GM21528 (cell line): ENCODE measurements at regions not wholly inside any gene's neighbourhood (a gene's known extent, or its start where the extent isn't known, plus 50 kb on each side); places are given as distances from the start of the nearest gene placed in this dataset.

Source experiments
- ATAC-seq: cut with Tn5 transposase; IDR thresholded peaks from one replicate; pipeline ENCODE4 v1.9.1; 2021; ENCODE audit warnings: mild to moderate bottlenecking, moderate library complexity; ENCODE audit not compliant: unreplicated experiment, low FRiP score

GRCh38 chr6:8672882-8673281 is 237.5 kb upstream of the SLC35B3 start:
- ATAC-seq = no peak

DNA sequence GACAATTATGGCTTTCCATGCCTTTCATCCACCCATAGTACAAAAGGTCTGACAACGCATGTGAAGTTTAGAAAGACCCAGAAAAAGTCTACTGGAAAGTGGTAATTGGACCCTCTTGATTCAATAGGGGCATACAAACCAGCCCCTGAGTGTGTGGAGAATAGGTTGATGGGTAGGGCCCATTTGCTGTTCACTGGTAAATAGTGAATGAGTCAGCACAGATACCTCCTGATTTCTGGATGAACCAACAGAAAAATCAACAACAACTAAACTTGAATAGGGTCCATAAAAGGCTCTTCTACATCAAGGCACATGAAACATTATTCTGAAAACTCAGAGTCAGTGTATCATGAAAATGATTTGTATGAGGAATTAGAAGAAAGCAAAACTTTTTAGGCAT is 235.4 kb upstream of the SLC35B3 start:
- no peak for ATAC-seq

DNA sequence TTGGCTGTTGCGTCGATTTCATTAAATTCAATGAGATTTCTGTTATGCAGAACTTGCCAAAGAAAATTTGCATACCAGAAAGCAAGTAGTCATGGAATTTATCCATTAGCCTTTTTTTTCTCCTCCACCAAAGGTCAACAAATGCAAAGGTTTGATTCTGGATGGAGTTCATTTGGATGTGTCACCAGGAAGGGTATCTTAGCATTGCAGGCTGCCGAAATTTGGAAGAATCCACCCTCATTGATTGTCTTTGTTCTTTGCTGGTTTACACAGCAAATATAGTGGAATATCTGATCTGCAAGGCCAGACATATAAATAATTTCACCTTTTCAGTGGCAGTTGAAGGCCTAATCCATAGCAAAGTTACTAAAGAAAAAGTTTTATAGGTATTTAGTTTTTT is 229.4 kb upstream of the SLC35B3 start:
- ATAC-seq = no peak

DNA sequence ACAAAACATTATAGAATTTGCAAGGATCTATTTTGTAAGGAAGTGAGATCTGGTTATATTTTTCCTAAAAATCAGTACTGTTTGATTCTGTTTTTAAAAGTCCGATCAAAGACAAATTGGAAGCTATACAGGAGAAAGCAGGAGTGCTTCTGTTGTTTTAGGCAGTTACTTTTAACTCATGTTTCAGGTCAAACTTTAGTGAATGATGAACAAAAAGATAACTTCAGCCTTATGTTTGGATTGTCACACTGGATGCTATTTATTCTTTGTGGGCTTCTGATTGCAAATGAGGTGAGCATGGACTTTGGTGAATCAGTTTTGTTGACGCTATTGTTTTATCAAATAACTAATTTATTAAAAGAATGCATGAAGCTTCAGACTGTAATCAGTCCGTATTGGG is 228.7 kb upstream of the SLC35B3 start:
- ATAC-seq = no peak

- ATAC-seq = no peak
Measured at GRCh38 chr6:8659404-8660189, 224.3 kb upstream of the SLC35B3 start.

DNA sequence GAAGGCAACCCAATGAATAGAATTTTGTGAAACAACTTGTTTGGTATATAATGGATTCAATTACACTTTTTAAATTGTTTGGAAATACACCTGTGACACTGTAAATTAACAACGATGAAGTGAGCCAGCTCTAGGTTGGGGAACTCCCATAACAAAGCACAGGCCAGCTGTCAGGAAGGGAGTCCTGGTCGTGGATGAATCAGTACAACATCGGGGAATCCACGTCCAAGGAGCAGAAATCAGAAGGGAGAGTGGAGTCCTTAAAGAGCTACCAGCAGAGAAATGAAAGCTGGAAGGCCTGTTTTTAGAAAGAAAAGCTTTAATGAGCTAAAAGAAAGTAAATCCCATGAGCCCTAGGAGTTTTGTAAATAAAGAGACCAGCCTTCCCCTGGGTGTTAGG is 223.1 kb upstream of the SLC35B3 start:
- ATAC-seq = no peak

GRCh38 chr6:8657522-8657921 is 222.2 kb upstream of the SLC35B3 start:
- ATAC-seq = no peak

- no peak for ATAC-seq
Measured at GRCh38 chr6:8655670-8656454, 220.5 kb upstream of the SLC35B3 start.

DNA sequence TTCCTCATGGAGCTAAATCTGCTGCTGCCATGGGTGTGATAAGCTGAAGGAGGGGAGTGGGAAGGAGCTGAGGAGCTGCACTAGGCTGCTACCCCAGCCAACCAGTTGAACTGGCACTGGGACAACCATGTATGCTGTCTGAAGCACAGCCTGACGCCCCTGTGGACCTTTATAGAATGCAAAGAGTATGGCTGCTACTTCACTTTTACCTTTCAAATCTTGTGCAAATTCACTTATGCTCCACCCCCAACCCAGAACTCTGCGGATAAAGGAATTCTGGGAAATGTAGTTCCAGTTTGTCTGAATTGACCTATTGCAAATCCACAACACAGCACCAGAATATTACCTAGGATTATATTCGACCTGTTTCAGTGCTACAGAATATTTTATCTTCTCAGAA is 217.4 kb upstream of the SLC35B3 start:
- ATAC-seq = no peak

GRCh38 chr6:8651998-8652397 is 216.7 kb upstream of the SLC35B3 start:
- no peak for ATAC-seq

- ATAC-seq = no peak
Measured at GRCh38 chr6:8645212-8645611, 209.9 kb upstream of the SLC35B3 start.

DNA sequence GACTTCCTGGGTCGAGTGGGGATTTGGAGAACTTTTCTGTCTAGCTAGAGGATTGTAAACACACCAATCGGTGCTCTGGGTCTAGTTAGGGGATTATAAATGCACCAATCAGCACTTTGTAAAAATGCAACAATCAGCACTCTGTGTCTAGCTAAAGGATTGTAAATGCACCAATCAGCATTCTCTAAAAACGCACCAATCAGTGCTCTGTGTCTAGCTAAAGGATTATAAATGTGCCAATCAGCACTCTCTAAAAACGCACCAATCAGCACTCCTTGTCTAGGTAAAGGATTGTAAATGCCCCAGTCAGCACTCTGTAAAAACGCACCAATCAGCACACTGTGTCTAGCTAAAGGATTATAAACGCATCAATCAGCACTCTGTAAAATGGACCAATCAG is 209.0 kb upstream of the SLC35B3 start:
- ATAC-seq = no peak

DNA sequence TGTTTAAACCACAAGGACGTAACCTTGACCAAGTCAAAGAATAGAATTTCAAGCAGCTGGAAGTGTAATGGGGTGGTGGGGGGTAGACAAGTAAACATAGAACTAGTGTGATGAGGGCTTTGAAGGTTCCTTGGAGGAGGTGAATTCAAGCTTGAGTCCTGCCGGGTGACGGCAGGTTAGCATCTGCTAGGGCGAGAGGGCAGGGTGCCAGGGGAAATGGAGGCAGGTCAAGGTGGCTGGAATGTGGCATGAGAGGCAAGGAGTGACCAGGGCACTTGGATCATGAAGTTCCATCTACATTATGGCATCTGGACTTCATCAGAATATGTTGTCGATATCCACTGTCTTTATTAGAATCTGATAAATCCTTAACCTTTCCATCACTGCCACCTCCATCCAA is 207.5 kb upstream of the SLC35B3 start:
- no peak for ATAC-seq

DNA sequence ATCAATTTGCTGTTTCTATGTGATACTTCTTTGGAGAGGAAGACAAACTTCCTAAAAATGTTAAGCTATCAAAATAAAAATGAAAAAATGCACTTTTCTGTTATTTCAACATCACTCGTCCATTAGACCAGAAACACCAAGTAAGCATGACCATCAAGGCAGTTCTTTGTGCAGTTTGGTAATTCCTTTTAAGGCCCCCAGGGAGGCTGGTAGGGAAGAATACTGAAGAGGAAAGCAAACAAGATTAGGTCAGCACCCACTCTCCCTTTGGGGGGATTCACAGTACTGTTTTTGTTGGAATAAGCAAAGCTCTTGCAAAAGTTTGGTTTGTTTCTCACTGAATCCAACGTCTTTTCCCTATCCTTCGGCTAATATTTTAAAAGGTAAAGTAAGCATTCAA is 206.8 kb upstream of the SLC35B3 start:
- ATAC-seq = no peak

DNA sequence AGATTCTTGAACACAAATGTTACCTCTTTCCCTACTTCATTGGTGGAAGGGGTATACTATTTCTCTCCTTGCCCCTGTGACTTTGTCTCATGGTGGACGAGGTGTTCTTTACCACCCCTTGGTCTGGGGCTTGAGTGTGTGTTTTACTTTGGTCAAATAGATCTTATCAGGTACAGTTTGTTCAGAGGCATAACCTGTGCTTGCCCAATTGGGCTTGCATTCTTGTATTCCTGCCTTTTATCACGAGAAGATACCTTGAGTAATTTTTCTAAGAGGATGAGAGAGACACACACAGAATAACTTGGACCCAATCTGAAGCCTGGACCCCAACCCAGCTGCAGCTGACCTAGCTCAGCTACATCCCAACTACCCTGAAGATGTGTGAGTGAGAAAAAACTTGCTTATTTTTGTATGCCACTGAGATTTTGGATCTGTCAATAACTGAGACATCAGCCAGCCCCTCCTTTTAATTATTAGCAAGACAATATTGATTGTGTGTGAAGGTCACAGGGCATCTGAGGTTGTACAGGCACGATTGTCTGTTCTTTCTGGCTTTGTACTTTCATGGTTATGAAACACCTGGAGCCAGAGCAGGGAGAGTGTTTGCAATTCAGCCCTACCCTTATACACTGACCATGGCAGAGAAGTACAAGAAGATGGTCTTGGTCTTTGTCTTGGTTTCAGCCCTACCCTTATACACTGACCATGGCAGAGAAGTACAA is 204.7 kb upstream of the SLC35B3 start:
- no peak for ATAC-seq

DNA sequence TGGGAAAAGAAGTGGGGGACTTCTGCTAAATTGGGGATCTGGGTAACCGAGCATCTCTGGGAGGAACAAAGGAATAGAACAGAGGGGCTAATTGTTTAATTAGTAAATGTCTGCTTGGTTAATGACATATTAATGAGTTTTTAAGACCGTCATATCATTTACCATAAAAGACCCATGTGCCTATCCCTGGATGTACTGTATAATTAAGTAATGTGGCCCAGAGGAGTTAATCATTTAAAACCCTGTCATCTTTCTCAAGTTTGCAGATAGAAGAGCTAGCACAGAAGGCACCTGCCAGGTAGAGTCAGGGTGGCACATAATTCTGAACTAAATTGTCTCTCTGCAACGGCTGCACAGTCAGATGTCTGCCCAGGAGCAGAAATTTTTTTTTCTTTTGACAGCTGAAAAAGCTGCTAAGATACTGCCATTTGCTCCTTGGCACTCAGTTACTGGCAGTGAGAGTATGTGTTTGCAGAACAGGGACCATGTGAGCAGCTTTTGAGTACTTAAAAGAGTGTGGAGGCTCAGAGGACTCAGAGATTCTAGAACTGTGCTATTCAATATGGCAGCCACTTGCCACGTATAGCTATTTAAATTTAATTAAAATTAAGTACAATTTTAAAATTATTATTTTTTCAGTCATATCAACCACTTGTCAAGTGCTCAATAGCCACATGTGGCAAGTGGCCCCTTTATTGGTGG is 202.7 kb upstream of the SLC35B3 start:
- no peak for ATAC-seq

DNA sequence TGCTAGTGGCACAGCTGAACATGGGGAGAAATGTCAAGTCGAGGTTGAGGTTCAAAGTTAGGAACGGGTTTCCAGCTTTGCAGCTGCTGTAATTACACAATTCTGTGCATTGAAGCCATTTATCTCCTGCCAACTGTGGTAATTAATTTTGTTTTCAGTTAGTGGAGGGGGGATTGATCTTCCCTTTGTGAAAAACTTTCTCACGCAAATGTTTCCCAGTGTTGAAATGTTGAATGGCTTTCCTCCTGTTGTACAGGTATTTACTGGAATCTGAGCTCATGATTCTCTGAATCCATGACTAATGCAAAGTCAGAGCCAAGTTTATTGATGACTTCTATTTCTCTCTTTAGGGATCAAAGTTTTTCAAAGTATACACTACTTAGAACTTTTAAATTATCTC is 198.4 kb upstream of the SLC35B3 start:
- no peak for ATAC-seq

DNA sequence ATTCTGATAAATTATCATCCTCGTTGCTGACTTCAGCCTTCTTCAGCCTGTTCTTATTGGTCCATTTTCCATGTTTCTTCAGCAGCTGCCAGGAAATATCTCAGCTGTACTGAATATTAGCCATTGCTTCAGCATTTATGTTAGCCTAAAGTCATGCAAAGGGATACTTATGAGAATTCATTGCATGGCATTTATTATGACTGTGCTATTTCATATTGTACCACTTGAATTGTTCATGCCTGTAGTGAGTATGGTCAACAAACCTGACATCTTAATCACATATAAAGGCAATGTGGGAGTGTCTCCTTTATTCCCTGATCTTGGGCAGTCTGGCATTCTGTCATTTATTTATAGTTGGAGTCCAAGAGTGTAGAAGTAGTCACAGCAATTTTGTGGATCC is 193.4 kb upstream of the SLC35B3 start:
- no peak for ATAC-seq

DNA sequence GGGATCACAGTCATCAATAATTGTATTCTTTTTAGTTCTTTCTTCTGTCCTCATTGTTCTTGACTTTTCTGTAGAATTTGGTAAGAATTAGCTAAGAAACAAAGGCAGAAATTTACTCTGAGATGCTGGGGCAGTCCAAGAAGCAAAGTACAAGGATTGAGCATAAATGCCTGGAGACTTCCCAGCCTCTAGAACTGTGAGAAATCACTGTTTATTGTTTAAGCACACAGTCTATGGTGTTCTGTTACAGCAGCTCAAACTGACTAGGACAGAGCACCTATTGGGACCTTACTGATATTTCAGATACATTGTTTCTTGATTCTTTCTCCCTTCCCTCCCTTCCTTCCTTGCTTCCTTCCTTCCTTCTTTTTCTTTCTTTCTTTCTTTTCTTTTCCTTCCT is 192.7 kb upstream of the SLC35B3 start:
- no peak for ATAC-seq

GRCh38 chr6:8627085-8627861 is 191.9 kb upstream of the SLC35B3 start:
- ATAC-seq = no peak
